Kidney epithelial cell (primary cell): ENCODE measurements at regions not wholly inside any gene's neighbourhood (a gene's known extent, or its start where the extent isn't known, plus 50 kb on each side); places are given as distances from the start of the nearest gene placed in this dataset.

Experiments used
- DNase-seq: peaks from one replicate; pipeline ENCODE4 v3.0.0-alpha.2; 2010; ENCODE audit warnings: low read depth
- H3K27me3 ChIP-seq: 2 replicates; pipeline ENCODE4 v1.6.0; 2011; ENCODE audit warnings: low read length; ENCODE audit not compliant: control insufficient read depth, insufficient read depth
- H3K36me3 ChIP-seq: 2 replicates; pipeline ENCODE4 v1.5.1; 2011; ENCODE audit warnings: low read length; ENCODE audit not compliant: control insufficient read depth, insufficient read depth
- H3K4me3 ChIP-seq: 2 replicates; pipeline ENCODE4 v1.5.1; 2011; ENCODE audit warnings: low read depth, mild to moderate bottlenecking, control low read depth, low read length
- CTCF ChIP-seq: IDR thresholded peaks from 2 replicates; pipeline ENCODE4 v1.5.1; 2011; ENCODE audit warnings: mild to moderate bottlenecking, moderate library complexity, low read length, control low read depth, inconsistent platforms; ENCODE audit not compliant: insufficient read depth, poor library complexity, severe bottlenecking

GRCh38 chr2:7728388-7728787 lies 811.2 kb downstream of the RNF144A start:
- no peak for DNase-seq
- H3K27me3 ChIP-seq, result no peaks in the 10 kb centered on the region
- H3K36me3 ChIP-seq, result no peaks in the 10 kb centered on the region
- no peak overlapping the region for H3K4me3 ChIP-seq
- TF ChIP-seq CTCF, result no peak

GRCh38 chr2:7730449-7730848 lies 813.2 kb downstream of the RNF144A start:
- Histone ChIP-seq H3K36me3 (no peaks in the 10 kb centered on the region), H3K27me3 (no peaks in the 10 kb centered on the region), H3K4me3 (no peak overlapping the region)
- no peak for DNase-seq
- no peak for TF ChIP-seq CTCF

DNA sequence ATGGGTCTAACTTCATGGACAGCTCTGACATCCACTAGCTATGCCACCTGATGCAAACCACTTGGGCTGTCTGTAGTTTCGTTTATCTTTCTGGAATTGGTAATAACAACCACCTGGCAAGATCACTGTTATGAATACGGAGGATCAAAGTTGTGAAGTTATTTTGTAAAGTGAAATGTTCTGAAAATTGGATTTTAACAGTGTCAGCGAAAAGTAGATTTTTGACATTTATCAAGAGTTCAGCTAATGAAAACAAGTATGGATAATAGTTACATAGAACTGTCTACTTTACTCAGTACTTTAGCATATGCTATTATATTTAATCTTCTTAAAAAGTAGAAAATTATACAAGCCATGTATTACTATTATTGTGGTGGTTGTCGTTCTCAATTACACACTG lies 813.8 kb downstream of the RNF144A start:
- H3K4me3 ChIP-seq, result no peak overlapping the region
- H3K36me3 ChIP-seq, result no peaks in the 10 kb centered on the region
- H3K27me3 ChIP-seq, result no peaks in the 10 kb centered on the region
- TF ChIP-seq CTCF, result no peak
- DNase-seq, result no peak

- H3K4me3 ChIP-seq, result no peak overlapping the region
- no peak for DNase-seq
- H3K27me3 ChIP-seq, result no peaks in the 10 kb centered on the region
- TF ChIP-seq CTCF, result no peak
- no peaks in the 10 kb centered on the region for H3K36me3 ChIP-seq
Observed at GRCh38 chr2:7732497-7732896, 815.3 kb downstream of the RNF144A start.

DNA sequence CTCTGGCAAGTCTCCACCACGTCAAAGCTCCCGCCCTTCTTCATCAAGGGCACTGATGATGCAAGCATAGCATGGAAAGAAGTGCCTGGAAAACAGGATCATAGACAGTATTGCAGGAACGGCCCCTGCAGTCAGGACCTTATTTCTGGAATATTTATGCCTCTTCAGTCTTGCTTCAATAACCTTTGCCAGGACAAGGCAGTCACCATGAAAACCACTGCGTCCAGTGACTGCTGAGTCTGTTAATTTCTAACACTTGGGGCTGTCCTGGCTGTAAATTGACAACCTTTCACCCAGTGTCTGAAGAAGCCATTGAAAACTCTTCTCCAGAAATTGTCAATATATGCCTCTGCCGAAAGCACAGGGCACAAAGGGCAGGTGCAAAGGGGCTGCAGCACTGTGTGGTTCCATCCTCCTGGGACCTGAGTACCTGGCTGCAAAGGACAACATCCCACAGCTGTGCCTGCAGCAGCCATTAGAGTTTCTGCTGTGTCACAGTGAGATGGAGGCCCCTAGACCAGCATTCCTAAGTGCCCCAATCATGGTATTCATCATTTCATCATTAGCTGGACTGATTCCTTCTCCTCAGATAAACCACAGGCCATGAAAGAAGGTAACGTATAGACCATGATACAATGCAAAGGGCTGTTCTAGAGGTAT lies 819.6 kb downstream of the RNF144A start:
- no peak for TF ChIP-seq CTCF
- no peaks in the 10 kb centered on the region for H3K36me3 ChIP-seq
- H3K4me3 ChIP-seq, result no peak overlapping the region
- no peaks in the 10 kb centered on the region for H3K27me3 ChIP-seq
- no peak for DNase-seq

- no peak overlapping the region for H3K4me3 ChIP-seq
- no peaks in the 10 kb centered on the region for H3K27me3 ChIP-seq
- H3K36me3 ChIP-seq, result no peaks in the 10 kb centered on the region
- no peak for TF ChIP-seq CTCF
- DNase-seq, result no peak
Observed at GRCh38 chr2:7738596-7738995, 821.4 kb downstream of the RNF144A start.
